NCI-H1694 (cell line): ENCODE measurements at regions not wholly inside any gene's neighbourhood (a gene's known extent, or its start where the extent isn't known, plus 50 kb on each side); places are given as distances from the start of the nearest gene placed in this dataset.
A peak's percentile ranks its signal among the peaks of the same experiment; 100 is the strongest.

Source experiments
- DNase-seq: peaks from one replicate; lab custom pipeline; 2025; lab: John Stamatoyannopoulos, UW

DNA sequence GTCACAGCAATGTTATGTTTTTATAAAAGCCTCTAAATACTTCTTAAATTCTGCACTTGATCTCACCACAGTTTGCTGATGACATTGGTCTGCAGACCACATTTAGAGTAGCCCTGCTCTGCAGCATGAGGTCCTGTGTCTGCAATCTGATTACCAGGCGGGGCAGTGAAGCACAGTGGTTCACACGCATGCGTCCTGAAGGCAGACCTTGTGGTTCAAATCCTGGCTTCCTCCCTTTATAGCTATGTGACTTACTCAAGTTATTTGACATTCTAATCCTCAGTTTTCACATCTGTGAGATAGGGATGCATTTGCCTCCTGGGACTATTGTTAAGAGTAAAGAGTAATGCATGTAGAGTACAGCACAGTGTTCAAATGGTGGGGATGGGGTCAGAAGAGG, 50.3 kb downstream of the BMAL2 start:
- no peak for DNase-seq

DNA sequence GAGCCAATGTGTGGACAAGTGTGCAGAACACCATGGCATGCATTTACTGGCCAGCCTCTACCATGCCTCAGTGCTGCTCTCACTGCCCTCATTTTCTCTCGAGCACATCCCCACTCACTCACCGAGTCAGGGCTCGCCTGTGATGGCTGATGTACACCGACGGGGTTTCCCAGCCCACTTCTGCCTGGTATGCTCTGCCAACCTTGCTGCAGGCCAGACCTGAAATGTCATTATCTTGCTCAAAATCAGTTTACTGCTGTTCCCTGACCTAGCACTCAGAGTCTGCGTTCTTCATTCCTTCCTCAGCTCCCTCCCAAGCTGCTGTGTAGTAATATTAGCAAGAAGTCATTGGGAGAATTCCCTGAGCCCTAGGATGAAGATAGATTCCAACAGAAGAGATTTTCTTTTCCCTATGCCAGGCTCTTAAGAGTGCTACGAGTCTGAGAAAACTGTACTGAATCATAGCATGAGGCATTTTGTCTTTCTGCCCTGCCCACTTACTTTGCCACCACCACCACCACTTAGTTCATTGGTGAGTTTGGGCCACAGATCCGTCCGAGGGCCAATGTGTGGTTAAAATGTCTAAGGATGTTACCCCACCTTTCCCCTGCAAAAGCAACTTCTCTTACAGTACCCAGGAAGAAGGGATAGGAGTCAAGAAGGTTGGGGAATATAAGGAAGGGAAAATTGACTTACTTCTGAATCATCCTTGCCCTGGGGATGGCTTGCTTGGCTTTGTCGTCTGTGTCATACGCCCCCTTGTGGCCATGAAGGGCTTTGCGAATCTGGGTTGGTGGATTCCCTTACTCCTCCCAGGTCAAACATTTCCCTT, 51.0 kb downstream of the BMAL2 start:
- DNase-seq = peak; percentile 50

DNA sequence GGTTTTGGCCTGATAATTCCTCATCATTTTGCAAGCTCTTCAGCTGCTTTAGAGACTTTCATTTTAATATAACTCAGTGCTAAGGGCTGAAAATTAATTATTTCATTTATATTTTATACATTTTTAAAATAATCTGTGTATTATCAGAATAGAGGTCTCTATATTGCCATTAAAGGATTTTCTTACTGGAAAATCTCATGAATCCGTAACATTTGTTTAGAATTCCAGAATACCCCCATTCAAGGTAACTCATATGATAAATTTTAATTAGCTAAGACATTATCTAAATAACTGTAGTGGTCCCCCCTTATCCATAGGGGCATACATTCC, 51.6 kb downstream of the BMAL2 start:
- DNase-seq = no peak

DNA sequence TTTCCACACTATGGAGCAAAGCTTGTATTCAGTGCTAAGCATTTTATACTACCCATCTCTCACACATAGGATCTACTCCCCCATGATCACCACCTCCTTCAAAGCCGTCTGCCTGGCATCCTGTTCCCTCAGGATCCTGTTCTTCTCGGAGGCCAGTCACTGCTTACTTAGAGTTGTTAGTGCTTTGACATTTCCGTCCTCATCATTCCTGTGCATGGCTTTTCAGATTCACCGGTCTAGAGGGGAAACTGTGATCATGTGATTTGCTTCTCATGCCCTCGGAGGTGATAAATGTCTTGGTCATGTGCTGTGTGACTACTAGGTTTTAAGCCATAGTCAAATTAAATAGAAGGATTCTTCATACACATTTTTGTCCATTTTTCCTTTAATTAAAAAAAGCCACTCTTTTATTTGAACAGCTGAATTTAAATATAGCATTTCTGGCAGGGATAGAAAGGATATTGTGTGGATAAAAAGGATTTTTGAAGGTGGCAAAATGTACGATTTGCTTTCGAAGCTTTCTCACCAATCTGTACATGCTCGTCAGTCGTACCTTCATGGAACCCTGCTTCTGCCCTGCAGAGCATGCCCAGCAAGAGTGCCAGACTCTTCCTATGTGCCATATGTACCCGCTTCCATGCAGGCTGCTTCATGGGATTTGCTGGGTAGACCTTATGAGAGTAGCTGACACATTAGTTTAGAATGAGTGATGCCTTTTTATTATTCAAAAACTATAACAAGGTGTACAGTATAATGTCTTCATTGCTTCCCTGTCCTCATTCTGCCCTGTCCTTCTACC, 53.3 kb downstream of the BMAL2 start:
- DNase-seq = no peak

DNA sequence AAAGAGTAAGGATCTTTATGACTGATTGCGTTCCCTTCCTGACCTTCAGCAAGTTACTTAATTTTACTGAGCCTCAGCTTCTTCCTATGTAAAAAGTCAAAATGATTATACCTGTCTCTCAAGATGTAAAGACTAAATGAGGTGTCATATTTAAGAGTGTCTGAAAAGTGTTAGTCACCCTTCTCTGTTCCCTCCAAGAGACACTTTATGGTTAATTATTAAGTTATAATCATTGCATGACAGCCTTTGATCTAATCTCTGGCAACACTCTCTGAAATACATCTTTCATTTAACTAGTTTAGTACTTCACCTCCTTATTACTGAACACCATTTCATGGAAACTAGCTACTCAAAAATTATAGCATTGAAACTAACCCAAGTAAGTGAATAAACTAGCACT, 54.8 kb downstream of the BMAL2 start:
- no peak for DNase-seq

DNA sequence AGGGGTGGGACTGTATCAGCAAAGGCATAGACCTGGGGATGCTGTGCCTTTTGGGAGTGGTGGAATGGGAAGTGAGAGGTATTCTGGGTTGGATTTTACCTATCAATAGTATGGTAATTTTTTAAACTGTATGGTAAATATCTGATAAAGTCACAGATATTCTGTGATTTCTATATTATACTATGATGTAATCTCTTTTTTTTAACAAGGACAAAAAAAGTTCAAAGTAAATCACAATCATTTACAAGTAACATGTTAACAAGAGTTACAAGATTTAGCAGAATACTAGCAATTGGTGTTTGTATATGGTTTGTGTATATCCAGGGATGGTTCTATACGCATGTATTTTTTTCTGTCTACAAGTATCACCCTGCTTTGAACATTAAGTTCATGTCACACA, 56.0 kb downstream of the BMAL2 start:
- DNase-seq = no peak

DNA sequence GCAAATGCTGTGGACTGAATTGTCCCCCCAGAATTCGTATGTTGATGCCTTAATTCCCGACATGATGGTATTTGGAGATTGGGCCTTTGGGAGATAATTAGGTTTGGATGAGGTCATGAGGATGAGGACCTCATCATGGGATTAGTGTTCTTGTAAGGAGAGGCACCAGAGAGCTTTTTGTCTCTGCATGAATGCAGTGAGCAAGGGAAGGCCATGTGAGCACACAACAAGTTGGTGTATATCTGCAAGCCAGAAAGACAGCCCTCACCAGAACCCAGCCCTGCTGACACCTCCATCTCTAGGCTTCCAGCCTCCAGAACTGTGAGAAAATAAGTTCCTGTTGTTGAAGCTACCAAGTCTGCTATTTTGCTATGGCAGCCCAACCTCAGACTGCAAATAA, 51.9 kb upstream of the SMCO2 start:
- DNase-seq = no peak

DNA sequence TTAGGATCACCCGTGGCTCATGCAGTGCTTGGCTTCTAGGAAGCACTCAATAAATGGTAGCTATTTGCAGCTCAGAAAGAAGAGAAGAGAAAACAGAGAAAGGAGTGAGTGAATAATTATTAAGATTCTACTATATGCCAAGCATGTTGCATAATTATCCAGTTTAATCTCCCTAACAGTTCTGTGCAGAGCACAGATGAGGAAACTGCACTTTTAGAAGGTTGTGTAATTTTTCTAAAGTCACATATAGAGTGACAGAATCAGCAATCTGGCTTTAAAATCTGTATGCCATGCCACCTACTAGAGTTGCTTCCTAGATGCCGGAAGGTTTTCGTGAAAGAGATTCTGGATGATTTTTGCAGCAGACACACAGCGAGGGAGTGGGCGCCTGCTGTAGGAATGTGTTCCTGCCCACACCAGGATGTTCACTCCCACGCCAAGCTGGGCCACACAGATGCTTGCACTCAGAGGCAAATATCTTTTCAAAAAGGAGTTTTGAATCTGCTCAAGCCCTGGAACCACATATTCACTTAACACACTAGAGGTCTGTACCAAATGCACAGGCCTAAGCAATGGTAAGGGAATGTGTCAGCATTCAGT, 50.2 kb upstream of the SMCO2 start:
- DNase-seq = no peak
